ENCODE measurements at regions not wholly inside any gene's neighbourhood (a gene's known extent, or its start where the extent isn't known, plus 50 kb on each side); places are given as distances from the start of the nearest gene placed in this dataset.

DNA sequence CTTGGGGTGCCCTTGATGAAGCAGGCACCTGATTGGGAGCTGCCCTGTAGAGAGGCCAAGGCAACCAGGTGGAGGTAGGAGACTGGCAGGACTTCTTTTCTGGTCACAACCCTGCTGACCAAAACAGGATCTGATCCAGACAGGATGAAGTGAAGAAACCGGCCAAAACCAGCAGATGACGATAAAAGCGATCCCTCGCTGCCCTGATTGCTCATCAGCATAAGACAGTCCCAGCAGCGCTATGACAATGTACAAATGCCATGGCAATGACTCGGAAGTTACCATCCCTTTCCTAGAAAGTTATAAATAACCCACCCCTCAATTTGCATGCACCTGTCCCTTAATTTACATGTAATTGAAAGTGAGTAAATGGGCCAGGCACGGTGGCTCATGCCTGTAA, 88.4 kb upstream of the PDE10A start:
- TF ChIP-seq, protein P1, sequence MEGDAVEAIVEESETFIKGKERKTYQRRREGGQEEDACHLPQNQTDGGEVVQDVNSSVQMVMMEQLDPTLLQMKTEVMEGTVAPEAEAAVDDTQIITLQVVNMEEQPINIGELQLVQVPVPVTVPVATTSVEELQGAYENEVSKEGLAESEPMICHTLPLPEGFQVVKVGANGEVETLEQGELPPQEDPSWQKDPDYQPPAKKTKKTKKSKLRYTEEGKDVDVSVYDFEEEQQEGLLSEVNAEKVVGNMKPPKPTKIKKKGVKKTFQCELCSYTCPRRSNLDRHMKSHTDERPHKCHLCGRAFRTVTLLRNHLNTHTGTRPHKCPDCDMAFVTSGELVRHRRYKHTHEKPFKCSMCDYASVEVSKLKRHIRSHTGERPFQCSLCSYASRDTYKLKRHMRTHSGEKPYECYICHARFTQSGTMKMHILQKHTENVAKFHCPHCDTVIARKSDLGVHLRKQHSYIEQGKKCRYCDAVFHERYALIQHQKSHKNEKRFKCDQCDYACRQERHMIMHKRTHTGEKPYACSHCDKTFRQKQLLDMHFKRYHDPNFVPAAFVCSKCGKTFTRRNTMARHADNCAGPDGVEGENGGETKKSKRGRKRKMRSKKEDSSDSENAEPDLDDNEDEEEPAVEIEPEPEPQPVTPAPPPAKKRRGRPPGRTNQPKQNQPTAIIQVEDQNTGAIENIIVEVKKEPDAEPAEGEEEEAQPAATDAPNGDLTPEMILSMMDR (IDR thresholded peaks at IDR 0.05) = no peak
- TF ChIP-seq POLR2AphosphoS5 (IDR thresholded peaks at IDR 0.05) = no peak
